Keratinocyte (primary cell): ENCODE measurements at regions not wholly inside any gene's neighbourhood (a gene's known extent, or its start where the extent isn't known, plus 50 kb on each side); places are given as distances from the start of the nearest gene placed in this dataset.

ENCODE experiments used
- DNase-seq: peaks from one replicate; pipeline ENCODE4 v3.0.0-alpha.2; 2011; ENCODE audit warnings: low read depth, missing footprints, low spot score
- FAIRE-seq: peaks from 2 replicates; lab custom pipeline; 2011; peaks lifted over from hg19 to GRCh38; lab: Jason Lieb, UNC
- H2AFZ ChIP-seq: 2 replicates; pipeline ENCODE4 v1.6.0; 2012; ENCODE audit warnings: low read length, control low read depth, inconsistent platforms; ENCODE audit not compliant: control insufficient read depth
- H3K27ac ChIP-seq: 2 replicates; pipeline ENCODE4 v1.5.1; 2011; ENCODE audit warnings: low read length; ENCODE audit not compliant: control insufficient read depth, insufficient read depth
- H3K27me3 ChIP-seq: 3 replicates; pipeline ENCODE4 v1.6.0; 2011; ENCODE audit warnings: low read length; ENCODE audit not compliant: control insufficient read depth, insufficient read depth; ENCODE audit errors: extremely low read depth
- H3K36me3 ChIP-seq, 2 experiments: 2 replicates in 1 of 2; 3 replicates in 1 of 2; pipeline ENCODE4 v1.5.1; 2011; ENCODE audit warnings: low read length in 2 of 2, mild to moderate bottlenecking in 1 of 2; ENCODE audit not compliant: control insufficient read depth in 2 of 2, insufficient read depth in 2 of 2; ENCODE audit errors: extremely low read depth in 1 of 2
- H3K4me1 ChIP-seq: 3 replicates; pipeline ENCODE4 v1.5.1; 2011; ENCODE audit warnings: low read length; ENCODE audit not compliant: control insufficient read depth, insufficient read depth; ENCODE audit errors: extremely low read depth
- H3K4me2 ChIP-seq: 3 replicates; pipeline ENCODE4 v1.6.0; 2011; ENCODE audit warnings: low read depth, low read length; ENCODE audit not compliant: control insufficient read depth, insufficient read depth; ENCODE audit errors: extremely low read depth
- H3K4me3 ChIP-seq, 3 experiments: fragments of 200-600 bp in 1 of 3; sonication (generic) in 1 of 3; 2 replicates in 2 of 3; 3 replicates in 1 of 3; pipeline ENCODE4 v1.5.1; 2011 to 2016; ENCODE audit warnings: low read length in 3 of 3, mild to moderate bottlenecking in 3 of 3, control low read depth in 2 of 3, inconsistent platforms in 1 of 3, low read depth in 1 of 3, mixed read lengths in 1 of 3, mixed run types in 1 of 3, moderate library complexity in 1 of 3; ENCODE audit not compliant: control insufficient read depth in 2 of 3, insufficient read depth in 2 of 3; ENCODE audit errors: extremely low read depth in 1 of 3
- H3K79me2 ChIP-seq: 2 replicates; pipeline ENCODE4 v1.6.0; 2012; ENCODE audit warnings: low read length; ENCODE audit not compliant: control insufficient read depth, insufficient read depth
- H3K9ac ChIP-seq: 3 replicates; pipeline ENCODE4 v1.6.0; 2011; ENCODE audit warnings: low read length; ENCODE audit not compliant: control insufficient read depth, insufficient read depth; ENCODE audit errors: extremely low read depth
- H3K9me1 ChIP-seq: 3 replicates; pipeline ENCODE4 v1.6.0; 2011; ENCODE audit warnings: low read length; ENCODE audit not compliant: control insufficient read depth, insufficient read depth; ENCODE audit errors: extremely low read depth
- H3K9me3 ChIP-seq: 2 replicates; pipeline ENCODE4 v1.5.1; 2012; ENCODE audit warnings: low read depth, low read length; ENCODE audit not compliant: control insufficient read depth
- H4K20me1 ChIP-seq: 3 replicates; pipeline ENCODE4 v1.6.0; 2011; ENCODE audit warnings: low read length; ENCODE audit not compliant: control insufficient read depth, insufficient read depth; ENCODE audit errors: extremely low read depth
- EZH2 ChIP-seq: IDR thresholded peaks from one replicate; pipeline ENCODE4 v1.6.1; 2012; ENCODE audit warnings: inconsistent platforms, mild to moderate bottlenecking, low read length, moderate library complexity
- dilution Hi-C: fragments of 300-500 bp; cut with MboI; formaldehyde crosslinking; loops from one replicate; pipeline ENCODE4 v1.7.0; 2020; ENCODE audit warnings: low sequenced_read_pairs; ENCODE audit not compliant: extremely low pct_ligation_motif_present
- TF ChIP-seq, protein P1 (sequence below), 3 experiments: IDR thresholded peaks in 1 of 3; conservative IDR thresholded peaks in 1 of 3; optimal IDR thresholded peaks in 1 of 3; 2 replicates in 2 of 3; 3 replicates in 1 of 3; pipeline versions ENCODE3 to v1.5.1; 2011; ENCODE audit warnings: low read length in 3 of 3, mild to moderate bottlenecking in 3 of 3, moderate library complexity in 2 of 3, control low read depth in 1 of 3, inconsistent platforms in 1 of 3; ENCODE audit not compliant: insufficient read depth in 2 of 3; ENCODE audit errors: extremely low read depth in 1 of 3

DNA sequence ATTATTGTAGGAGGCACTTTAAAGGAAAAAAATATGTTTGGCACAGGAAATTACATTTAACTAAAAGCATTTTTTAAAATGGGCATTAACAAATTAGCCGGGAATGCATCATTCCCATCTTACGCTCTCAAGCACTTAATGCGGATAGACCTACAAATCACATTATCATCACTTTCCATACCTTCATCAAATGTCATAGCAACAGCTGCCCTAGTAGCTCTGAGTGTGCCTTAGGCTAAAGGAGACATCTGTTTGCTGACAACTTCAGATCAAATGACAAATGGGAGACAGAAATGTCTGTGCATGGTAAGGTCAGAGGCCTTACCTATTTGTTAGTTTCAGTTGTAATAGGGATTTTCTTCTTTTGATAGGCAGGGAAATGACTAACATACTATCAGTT is 773.2 kb upstream of the SLC10A2 start:
- H3K9me1 ChIP-seq = no peaks in the 10 kb centered on the region
- H3K4me3 ChIP-seq = no peak overlapping the region
- no peaks in the 10 kb centered on the region for H3K36me3 ChIP-seq
- DNase-seq (no peak), FAIRE-seq (no peak)
- H3K4me1 ChIP-seq = no peaks in the 10 kb centered on the region
- no peak overlapping the region for H3K9ac ChIP-seq
- H3K79me2 ChIP-seq = no peaks in the 10 kb centered on the region
- dilution Hi-C loops = no loop called here
- H3K27me3 ChIP-seq = no peaks in the 10 kb centered on the region
- TF ChIP-seq, protein P1, sequence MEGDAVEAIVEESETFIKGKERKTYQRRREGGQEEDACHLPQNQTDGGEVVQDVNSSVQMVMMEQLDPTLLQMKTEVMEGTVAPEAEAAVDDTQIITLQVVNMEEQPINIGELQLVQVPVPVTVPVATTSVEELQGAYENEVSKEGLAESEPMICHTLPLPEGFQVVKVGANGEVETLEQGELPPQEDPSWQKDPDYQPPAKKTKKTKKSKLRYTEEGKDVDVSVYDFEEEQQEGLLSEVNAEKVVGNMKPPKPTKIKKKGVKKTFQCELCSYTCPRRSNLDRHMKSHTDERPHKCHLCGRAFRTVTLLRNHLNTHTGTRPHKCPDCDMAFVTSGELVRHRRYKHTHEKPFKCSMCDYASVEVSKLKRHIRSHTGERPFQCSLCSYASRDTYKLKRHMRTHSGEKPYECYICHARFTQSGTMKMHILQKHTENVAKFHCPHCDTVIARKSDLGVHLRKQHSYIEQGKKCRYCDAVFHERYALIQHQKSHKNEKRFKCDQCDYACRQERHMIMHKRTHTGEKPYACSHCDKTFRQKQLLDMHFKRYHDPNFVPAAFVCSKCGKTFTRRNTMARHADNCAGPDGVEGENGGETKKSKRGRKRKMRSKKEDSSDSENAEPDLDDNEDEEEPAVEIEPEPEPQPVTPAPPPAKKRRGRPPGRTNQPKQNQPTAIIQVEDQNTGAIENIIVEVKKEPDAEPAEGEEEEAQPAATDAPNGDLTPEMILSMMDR (optimal IDR thresholded peaks at IDR 0.05 in 1 of 3, IDR thresholded peaks at IDR 0.05 in 1 of 3, conservative IDR thresholded peaks at IDR 0.05 in 1 of 3; ENCODE audit: extremely low read depth in 1 of 3, insufficient read depth in 2 of 3, low read length in 3 of 3) = no peak
- TF ChIP-seq EZH2 = no peak
- H4K20me1 ChIP-seq = no peaks in the 10 kb centered on the region
- no peak overlapping the region for H2AFZ ChIP-seq
- no peaks in the 10 kb centered on the region for H3K9me3 ChIP-seq
- no peak overlapping the region for H3K4me2 ChIP-seq
- H3K27ac ChIP-seq = no peak overlapping the region

DNA sequence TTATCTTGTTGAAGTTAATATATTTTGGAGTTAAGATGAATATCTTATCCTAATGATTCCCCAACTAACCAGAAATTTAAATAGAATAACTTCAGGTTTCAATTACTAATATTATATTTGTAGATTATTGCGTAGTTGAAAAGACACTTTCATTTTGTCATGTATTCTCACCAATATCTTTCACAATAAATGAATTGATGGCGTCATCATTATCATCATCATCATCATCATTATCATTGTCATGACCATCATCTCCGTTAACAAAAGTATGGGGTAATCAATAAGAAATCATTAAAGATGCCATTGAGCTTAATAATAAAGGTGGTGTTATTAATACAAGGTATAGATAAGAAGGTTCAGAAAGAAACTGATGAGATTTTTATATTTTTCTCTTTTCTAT is 768.8 kb upstream of the SLC10A2 start:
- H3K4me1 ChIP-seq = no peaks in the 10 kb centered on the region
- H3K4me2 ChIP-seq = no peak overlapping the region
- H3K27ac ChIP-seq = no peak overlapping the region
- TF ChIP-seq EZH2 = no peak
- TF ChIP-seq, protein P1 (optimal IDR thresholded peaks at IDR 0.05 in 1 of 3, IDR thresholded peaks at IDR 0.05 in 1 of 3, conservative IDR thresholded peaks at IDR 0.05 in 1 of 3; ENCODE audit: extremely low read depth in 1 of 3, insufficient read depth in 2 of 3, low read length in 3 of 3) = no peak
- H4K20me1 ChIP-seq = no peaks in the 10 kb centered on the region
- dilution Hi-C loops = no loop called here
- H3K9me3 ChIP-seq = no peaks in the 10 kb centered on the region
- FAIRE-seq (no peak), DNase-seq (no peak)
- no peak overlapping the region for H2AFZ ChIP-seq
- no peaks in the 10 kb centered on the region for H3K27me3 ChIP-seq
- no peaks in the 10 kb centered on the region for H3K36me3 ChIP-seq
- no peak overlapping the region for H3K9ac ChIP-seq
- no peaks in the 10 kb centered on the region for H3K9me1 ChIP-seq
- H3K4me3 ChIP-seq = no peak overlapping the region
- no peaks in the 10 kb centered on the region for H3K79me2 ChIP-seq
